CD4-positive, CD25-positive, alpha-beta regulatory T cell (primary cell): ENCODE measurements at regions not wholly inside any gene's neighbourhood (a gene's known extent, or its start where the extent isn't known, plus 50 kb on each side); places are given as distances from the start of the nearest gene placed in this dataset.

Source experiments
- ATAC-seq, 2 donors: fragments of 150-1000 bp; cut with Tn5 transposase; one replicate each; pipeline ENCODE4 v1.10.0; 2021; ENCODE audit warnings: low read depth in 2 of 2, moderate number of reproducible peaks in 2 of 2, moderate library complexity in 1 of 2
- DNase-seq, 3 donors: peaks; one replicate each; pipeline versions ENCODE4 v3.0.0 to v3.0.0-alpha.2; 2012 to 2022; ENCODE audit warnings: mixed read lengths in 1 of 3
- H3K27ac ChIP-seq: one replicate; pipeline ENCODE4 v1.7.0; 2013; ENCODE audit warnings: mild to moderate bottlenecking, low read length; ENCODE audit not compliant: insufficient read depth, poor library complexity, severe bottlenecking
- H3K27me3 ChIP-seq: one replicate; pipeline ENCODE4 v1.7.0; 2013; ENCODE audit warnings: low read length; ENCODE audit not compliant: control insufficient read depth, insufficient read depth
- H3K36me3 ChIP-seq: one replicate; pipeline ENCODE4 v1.7.0; 2013; ENCODE audit warnings: mild to moderate bottlenecking, low read length, moderate library complexity; ENCODE audit not compliant: control insufficient read depth, insufficient read depth
- H3K4me1 ChIP-seq: 2 replicates; pipeline ENCODE4 v1.7.0; 2013; ENCODE audit warnings: mild to moderate bottlenecking, low read length; ENCODE audit not compliant: insufficient read depth, control insufficient read depth, poor library complexity, severe bottlenecking
- H3K4me3 ChIP-seq: one replicate; pipeline ENCODE4 v1.7.0; 2013; ENCODE audit warnings: low read depth, mild to moderate bottlenecking, low read length, moderate library complexity
- H3K9me3 ChIP-seq, 2 experiments: 1 replicate in 1 of 2; 2 replicates in 1 of 2; pipeline ENCODE4 v1.7.0; 2013; ENCODE audit warnings: low read length in 2 of 2, mild to moderate bottlenecking in 1 of 2, moderate library complexity in 1 of 2; ENCODE audit not compliant: control insufficient read depth in 2 of 2
- H3K27ac Mint-ChIP-seq, 3 donors: one replicate each; pipeline ENCODE4 v1.8.0; 2020 to 2022; ENCODE audit warnings: mild to moderate bottlenecking in 3 of 3, mixed read lengths in 3 of 3, moderate library complexity in 2 of 3
- H3K27me3 Mint-ChIP-seq: one replicate; pipeline ENCODE4 v1.8.0; 2022; ENCODE audit warnings: mild to moderate bottlenecking, mixed read lengths
- H3K36me3 Mint-ChIP-seq: one replicate; pipeline ENCODE4 v1.8.0; 2020; ENCODE audit warnings: mixed read lengths
- H3K4me1 Mint-ChIP-seq, 4 donors: one replicate each; pipeline ENCODE4 v1.8.0; 2020 to 2022; ENCODE audit warnings: mixed read lengths in 4 of 4, mild to moderate bottlenecking in 1 of 4
- H3K4me3 Mint-ChIP-seq, 4 donors: one replicate each; pipeline ENCODE4 v1.8.0; 2020 to 2022; ENCODE audit warnings: mild to moderate bottlenecking in 4 of 4, mixed read lengths in 4 of 4, moderate library complexity in 3 of 4
- H3K9me3 Mint-ChIP-seq, 7 donors: one replicate each; pipeline ENCODE4 v1.8.0; 2020 to 2022; ENCODE audit warnings: mixed read lengths in 7 of 7, mild to moderate bottlenecking in 3 of 7, moderate library complexity in 2 of 7

DNA sequence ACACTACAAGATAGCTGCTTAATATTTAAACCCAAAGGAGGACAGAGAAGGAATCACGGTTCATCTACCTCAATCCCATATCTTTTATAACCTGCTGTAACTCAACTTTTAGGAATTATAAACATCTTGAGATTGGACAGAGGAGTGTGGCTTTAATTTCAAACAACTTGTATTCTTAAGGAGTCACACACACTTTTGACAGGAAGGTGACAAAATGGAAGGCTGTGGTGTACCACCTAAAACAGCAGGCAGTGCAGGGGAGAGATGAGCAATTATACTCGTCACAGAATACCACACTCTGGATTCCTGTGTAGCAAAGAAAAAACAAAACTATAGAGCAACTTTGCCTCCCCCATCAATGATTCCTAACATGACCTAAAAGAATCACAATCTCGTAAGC is 194.8 kb downstream of the ZEB2 start:
- Histone ChIP-seq H3K27me3 (no peaks in the 10 kb centered on the region), H3K9me3 (no peaks in the 10 kb centered on the region), H3K27ac (peak overlapping the region; percentile 45), H3K4me3 (peak overlapping the region; percentile 45), H3K4me1 (peaks cover 21% of the 10 kb centered on the region), H3K36me3 (no peaks in the 10 kb centered on the region)
- Mint-ChIP-seq H3K9me3 (no peaks in the 10 kb centered on the region), H3K27me3 (no peaks in the 10 kb centered on the region), H3K27ac (peak overlapping the region; percentile 28 to 84 (median 70)), H3K36me3 (peaks cover 4% of the 10 kb centered on the region), H3K4me1 (peaks cover 25 to 54% (median 34%) of the 10 kb centered on the region in 4 donors), H3K4me3 (peak overlapping the region; percentile 8 to 84 (median 30))
- ATAC-seq = peak; percentile 48 to 55
- peak; percentile 9 to 50 (median 46) for DNase-seq

DNA sequence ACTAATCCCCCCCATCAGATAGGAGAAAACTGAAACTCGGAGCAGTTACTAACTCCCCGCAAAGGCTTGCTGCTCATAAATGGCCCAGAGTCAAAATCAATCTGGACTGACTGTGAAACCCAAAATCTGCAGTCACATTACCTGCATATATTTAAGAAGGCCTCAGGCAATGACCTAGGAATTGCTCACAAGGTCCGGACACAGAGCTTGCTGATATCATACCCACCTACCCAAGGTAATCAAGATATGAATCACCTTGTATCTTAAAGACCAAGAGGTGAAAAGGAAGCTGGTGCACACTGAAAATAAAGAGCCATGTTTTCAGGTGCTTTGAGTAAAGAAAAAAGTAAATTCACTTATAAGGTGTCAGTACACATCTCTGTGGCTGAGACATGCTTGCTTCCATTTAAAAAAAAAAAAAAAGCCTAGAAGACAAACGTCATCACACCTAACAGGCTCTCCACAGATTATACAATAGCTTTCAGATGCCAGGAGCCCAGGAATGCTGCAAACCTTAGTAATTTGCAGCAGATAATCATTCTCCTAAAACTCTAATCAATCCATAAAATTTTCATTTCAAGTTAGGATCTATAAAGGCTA is 195.4 kb downstream of the ZEB2 start:
- Histone ChIP-seq H3K27ac (peak overlapping the region; percentile 45), H3K4me3 (peak overlapping the region; percentile 45), H3K27me3 (no peaks in the 10 kb centered on the region), H3K36me3 (no peaks in the 10 kb centered on the region), H3K9me3 (no peaks in the 10 kb centered on the region), H3K4me1 (peaks cover 22% of the 10 kb centered on the region)
- peaks cover 25 to 50% (median 32%) of the 10 kb centered on the region in 4 donors for H3K4me1 Mint-ChIP-seq
- no peaks in the 10 kb centered on the region for H3K27me3 Mint-ChIP-seq
- H3K4me3 Mint-ChIP-seq = peak overlapping the region in 3 of 4 donors; percentile 64 to 84 (median 65)
- peak overlapping the region; percentile 28 to 70 (median 43) for H3K27ac Mint-ChIP-seq
- ATAC-seq = no peak
- H3K9me3 Mint-ChIP-seq = no peaks in the 10 kb centered on the region
- peaks cover 4% of the 10 kb centered on the region for H3K36me3 Mint-ChIP-seq
- peak in 2 of 3 donors; percentile 6 to 18 for DNase-seq

DNA sequence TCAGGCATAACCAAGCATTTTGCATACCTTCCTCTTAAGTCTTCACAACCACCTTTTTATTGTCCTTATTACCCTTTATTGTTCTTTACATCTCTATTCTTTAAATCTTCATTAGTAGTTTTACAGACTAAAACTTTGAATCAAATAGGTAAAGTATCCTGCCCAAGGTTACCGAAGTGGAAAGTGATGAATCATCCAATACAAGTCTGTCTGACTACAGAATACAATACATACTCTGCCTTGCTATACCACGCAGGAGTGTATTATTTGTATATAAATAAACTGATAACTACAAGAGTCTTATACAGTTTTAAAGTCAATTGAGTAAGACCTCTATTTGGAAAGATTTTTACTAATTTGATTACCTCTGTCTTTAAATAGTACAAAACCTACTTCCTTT is 196.0 kb downstream of the ZEB2 start:
- Mint-ChIP-seq H3K36me3 (peaks cover 4% of the 10 kb centered on the region), H3K4me3 (peak overlapping the region in 3 of 4 donors; percentile 64 to 84 (median 65)), H3K9me3 (no peaks in the 10 kb centered on the region), H3K27me3 (no peaks in the 10 kb centered on the region), H3K27ac (peak overlapping the region in 2 of 3 donors; percentile 43 to 70), H3K4me1 (peaks cover 25 to 49% (median 32%) of the 10 kb centered on the region in 4 donors)
- Histone ChIP-seq H3K27me3 (no peaks in the 10 kb centered on the region), H3K36me3 (no peaks in the 10 kb centered on the region), H3K4me1 (peaks cover 22% of the 10 kb centered on the region), H3K27ac (peak overlapping the region; percentile 5), H3K9me3 (no peaks in the 10 kb centered on the region), H3K4me3 (peak overlapping the region; percentile 45)
- DNase-seq (peak in 1 of 3 donors; percentile 22), ATAC-seq (no peak)

DNA sequence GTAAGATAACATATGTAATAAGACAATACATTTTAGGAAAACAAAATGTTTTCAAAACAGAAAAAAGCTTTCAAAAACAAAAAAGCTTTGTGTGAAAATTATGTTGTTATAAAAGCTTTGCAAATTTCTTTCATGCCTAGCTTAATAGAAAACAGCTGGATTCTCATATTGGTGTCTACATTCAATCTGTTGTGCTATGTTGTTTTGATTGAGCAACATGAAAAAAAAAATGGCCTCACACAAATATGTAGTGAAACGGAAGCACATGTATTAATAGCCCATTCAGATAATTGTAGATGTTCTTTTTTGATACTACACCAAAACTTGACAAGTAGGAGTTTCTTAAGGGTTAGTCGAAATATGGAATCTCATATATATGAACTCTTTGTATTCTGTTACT is 197.5 kb downstream of the ZEB2 start:
- no peak overlapping the region for H3K27ac Mint-ChIP-seq

DNA sequence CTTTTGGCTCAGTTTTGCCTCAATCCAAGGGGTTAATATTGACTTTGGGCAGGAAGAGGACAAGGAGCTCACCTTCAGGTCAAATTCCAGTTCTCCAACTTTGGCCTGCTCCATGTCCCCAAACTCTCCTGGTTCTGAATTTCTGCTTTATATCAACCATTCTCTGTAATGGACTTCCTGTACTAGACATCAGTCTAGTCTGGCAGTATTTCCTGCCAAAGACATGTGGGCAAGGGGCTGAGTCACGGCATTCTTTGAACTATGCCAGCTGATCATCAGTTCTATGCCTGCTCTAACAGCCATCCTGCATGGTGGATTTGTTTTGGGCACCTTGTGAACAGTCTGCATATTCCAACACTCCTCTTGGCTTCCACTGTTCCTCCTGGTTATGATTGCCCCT is 199.4 kb downstream of the ZEB2 start:
- Histone ChIP-seq H3K4me3 (peak overlapping the region; percentile 57), H3K27ac (no peak overlapping the region), H3K4me1 (peaks cover 19% of the 10 kb centered on the region), H3K27me3 (no peaks in the 10 kb centered on the region), H3K9me3 (no peaks in the 10 kb centered on the region), H3K36me3 (no peaks in the 10 kb centered on the region)
- ATAC-seq (peak; percentile 97 to 98), DNase-seq (peak; percentile 20 to 70 (median 21))
- H3K9me3 Mint-ChIP-seq = peaks cover 0 to 2% (median 0%) of the 10 kb centered on the region in 7 donors
- no peaks in the 10 kb centered on the region for H3K36me3 Mint-ChIP-seq
- H3K4me1 Mint-ChIP-seq = peaks cover 21 to 45% (median 30%) of the 10 kb centered on the region in 4 donors
- H3K27ac Mint-ChIP-seq = peak overlapping the region in 2 of 3 donors; percentile 34 to 65
- H3K4me3 Mint-ChIP-seq = no peak overlapping the region
- H3K27me3 Mint-ChIP-seq = no peaks in the 10 kb centered on the region

More for the DNA sequence above, 197.5 kb downstream of the ZEB2 start:
- Histone ChIP-seq H3K4me1 (peaks cover 22% of the 10 kb centered on the region), H3K4me3 (no peak overlapping the region), H3K36me3 (no peaks in the 10 kb centered on the region), H3K27me3 (no peaks in the 10 kb centered on the region), H3K27ac (no peak overlapping the region), H3K9me3 (no peaks in the 10 kb centered on the region)
- Mint-ChIP-seq H3K4me3 (peak overlapping the region in 1 of 4 donors; percentile 4), H3K9me3 (no peaks in the 10 kb centered on the region), H3K27me3 (no peaks in the 10 kb centered on the region), H3K36me3 (peaks cover 3% of the 10 kb centered on the region), H3K4me1 (peaks cover 25 to 49% (median 32%) of the 10 kb centered on the region in 4 donors)
- DNase-seq (no peak), ATAC-seq (no peak)

DNA sequence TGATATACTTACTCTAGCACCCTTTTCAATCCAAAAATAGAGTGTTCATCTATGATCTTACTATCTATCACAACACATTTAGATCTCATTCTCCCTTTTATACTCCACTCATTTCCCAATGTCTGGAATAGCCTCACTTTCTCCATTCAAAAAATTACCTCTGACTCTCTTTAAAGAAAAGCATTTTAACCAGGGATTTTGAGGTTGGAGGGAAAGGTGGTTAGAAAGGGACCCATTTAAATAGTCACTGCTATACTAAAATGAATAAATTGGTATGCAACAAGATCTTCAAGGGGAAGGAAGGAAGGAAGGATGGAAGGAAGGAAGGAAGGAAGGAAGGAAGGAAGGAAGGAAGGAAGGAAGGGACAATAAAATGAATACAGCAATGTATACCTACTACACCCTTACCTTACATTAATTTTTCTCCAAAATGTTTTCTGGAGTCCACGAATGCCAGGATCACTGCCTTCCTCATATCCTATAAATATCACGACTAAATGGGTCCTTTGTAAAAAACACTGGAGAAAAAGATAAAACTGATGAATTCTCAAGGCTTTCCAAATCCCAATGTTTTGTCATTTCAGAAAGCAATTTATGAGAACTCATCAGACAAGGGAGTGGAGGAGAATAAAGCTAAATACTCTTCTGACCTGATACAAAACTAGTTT is 202.7 kb downstream of the ZEB2 start:
- Mint-ChIP-seq H3K36me3 (peaks cover 14% of the 10 kb centered on the region), H3K27ac (no peak overlapping the region), H3K9me3 (peaks cover 0 to 11% (median 7%) of the 10 kb centered on the region in 7 donors), H3K27me3 (no peaks in the 10 kb centered on the region), H3K4me1 (peaks cover 11 to 21% (median 13%) of the 10 kb centered on the region in 4 donors), H3K4me3 (no peak overlapping the region)
- DNase-seq (no peak), ATAC-seq (no peak)
- Histone ChIP-seq H3K36me3 (no peaks in the 10 kb centered on the region), H3K4me1 (peaks cover 8% of the 10 kb centered on the region), H3K9me3 (peaks cover 7% of the 10 kb centered on the region in 2 experiments), H3K27ac (no peak overlapping the region), H3K4me3 (no peak overlapping the region), H3K27me3 (no peaks in the 10 kb centered on the region)

DNA sequence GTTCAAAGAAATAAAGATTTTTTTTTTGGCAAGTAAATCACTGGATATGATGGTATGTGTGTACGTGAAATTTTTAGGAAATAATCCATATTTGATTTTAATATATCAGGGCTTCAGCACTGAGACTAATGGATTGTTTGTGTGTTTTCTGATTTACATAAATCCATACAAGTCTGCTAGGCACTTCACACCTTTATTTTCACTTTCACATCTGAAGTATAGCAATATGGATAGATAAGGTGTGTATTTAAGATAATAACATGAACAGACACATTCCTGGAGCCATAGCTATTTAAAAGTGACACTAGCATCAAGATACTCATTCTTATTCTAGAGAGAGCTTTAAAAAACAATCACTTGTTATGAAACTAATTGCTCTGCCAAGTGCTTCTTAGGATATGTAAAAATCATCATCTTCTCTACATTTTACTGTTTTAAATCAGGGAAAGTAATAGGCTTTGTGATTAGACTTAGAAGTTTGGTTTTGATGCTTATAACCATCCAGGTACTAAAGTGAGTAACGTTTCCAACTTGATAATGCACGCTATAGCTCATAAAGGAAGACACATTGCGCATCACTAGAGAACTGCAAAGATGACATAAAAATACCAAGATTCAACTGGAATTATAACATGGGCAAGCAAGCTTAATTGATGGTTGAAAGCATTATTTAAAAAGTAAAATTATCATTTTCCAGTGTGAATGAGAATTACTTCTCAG is 208.9 kb downstream of the ZEB2 start:
- H3K27me3 ChIP-seq = no peaks in the 10 kb centered on the region
- H3K4me1 Mint-ChIP-seq = peaks cover 4 to 18% (median 13%) of the 10 kb centered on the region in 4 donors
- H3K9me3 ChIP-seq = peaks cover 7 to 8% of the 10 kb centered on the region in 2 experiments
- peaks cover 16% of the 10 kb centered on the region for H3K36me3 Mint-ChIP-seq
- no peak for DNase-seq
- H3K4me3 ChIP-seq = no peak overlapping the region
- no peak overlapping the region for H3K27ac Mint-ChIP-seq
- no peak for ATAC-seq
- no peaks in the 10 kb centered on the region for H3K27me3 Mint-ChIP-seq
- no peak overlapping the region for H3K27ac ChIP-seq
- H3K9me3 Mint-ChIP-seq = peaks cover 1 to 17% (median 9%) of the 10 kb centered on the region in 7 donors
- no peaks in the 10 kb centered on the region for H3K4me1 ChIP-seq
- no peak overlapping the region for H3K4me3 Mint-ChIP-seq
- no peaks in the 10 kb centered on the region for H3K36me3 ChIP-seq
